Ascending aorta (tissue), 2 donors: ENCODE measurements at regions not wholly inside any gene's neighbourhood (a gene's known extent, or its start where the extent isn't known, plus 50 kb on each side); places are given as distances from the start of the nearest gene placed in this dataset.

Experiments used
- DNase-seq, 2 donors: peaks; one replicate each; pipeline ENCODE4 v3.0.0-alpha.2; 2019; ENCODE audit warnings: low spot score in 2 of 2
- H3K27ac ChIP-seq, 2 donors: fragments of 200-600 bp; sonication (generic); one replicate each; pipeline ENCODE4 v1.5.1; 2016 to 2017; ENCODE audit warnings: mild to moderate bottlenecking in 1 of 2
- H3K27me3 ChIP-seq: fragments of 200-600 bp; sonication (generic); one replicate; pipeline ENCODE4 v1.5.1; 2017
- H3K36me3 ChIP-seq, 2 donors: fragments of 200-600 bp; sonication (generic); one replicate each; pipeline ENCODE4 v1.5.1; 2016
- H3K4me1 ChIP-seq, 2 donors: fragments of 200-600 bp; sonication (generic); one replicate each; pipeline ENCODE4 v1.5.1; 2016 to 2017; ENCODE audit warnings: mild to moderate bottlenecking in 1 of 2
- H3K4me3 ChIP-seq, 2 donors: fragments of 200-600 bp; sonication (generic); one replicate each; pipeline ENCODE4 v1.5.1; 2016 to 2017; ENCODE audit warnings: mild to moderate bottlenecking in 1 of 2
- H3K9me3 ChIP-seq, 2 donors: fragments of 200-600 bp; sonication (generic); one replicate each; pipeline ENCODE4 v1.5.1; 2016
- CTCF ChIP-seq, 3 experiments: fragments of 200-600 bp in 2 of 3; fragments of 450-650 bp in 1 of 3; sonication (generic) in 2 of 3; IDR thresholded peaks; one replicate each; pipeline ENCODE4 v1.5.1; 2016 to 2019; ENCODE audit warnings: antibody characterized with exemption in 3 of 3, mild to moderate bottlenecking in 1 of 3, moderate library complexity in 1 of 3
- intact Hi-C: fragments of 100-400 bp; cut with DNase I; formaldehyde crosslinking; loops from one replicate; pipeline ENCODE4 v1.15.1; 2023

DNA sequence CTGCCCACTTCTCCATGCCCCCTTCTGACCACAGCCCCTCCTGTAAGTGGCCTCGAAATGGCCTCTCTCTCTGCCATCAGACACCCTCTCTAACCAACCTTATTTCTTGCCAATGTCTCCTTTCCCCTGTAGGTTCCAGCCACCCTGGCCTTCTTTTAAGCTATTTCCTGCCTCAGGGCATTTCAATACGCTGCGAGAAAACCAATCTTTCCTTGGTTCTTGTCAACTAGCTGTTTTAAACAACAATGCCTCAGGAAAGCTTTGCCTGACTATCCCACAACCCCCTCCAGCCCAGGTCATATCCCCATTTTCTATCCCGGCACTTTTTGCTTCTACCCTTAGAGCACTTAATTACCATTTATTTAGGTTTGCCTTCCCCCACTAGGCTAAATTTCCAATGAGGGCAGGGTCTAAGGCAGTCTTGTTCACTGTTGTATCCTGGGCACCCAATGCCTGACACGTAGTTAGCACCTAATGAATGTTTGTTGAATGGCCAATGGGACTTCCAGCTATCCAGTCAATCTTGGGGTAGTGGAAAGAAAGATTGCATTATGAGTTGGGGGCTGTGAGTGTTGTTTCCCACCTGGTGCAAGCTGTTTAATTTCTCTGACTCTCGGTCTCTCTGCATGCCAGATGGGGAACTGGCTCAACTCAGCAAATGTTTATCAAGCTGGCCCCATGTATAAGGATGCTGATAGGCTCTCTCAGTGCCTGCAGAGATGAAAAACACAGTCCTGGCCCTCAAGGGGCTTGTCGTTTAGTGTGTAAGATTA, 291.2 kb downstream of the SRBD1 start:
- H3K4me3 ChIP-seq = no peak overlapping the region
- no peaks in the 10 kb centered on the region for H3K4me1 ChIP-seq
- DNase-seq = no peak
- no peak overlapping the region for H3K27ac ChIP-seq
- intact Hi-C loops = no loop called here
- peaks cover 0 to 5% of the 10 kb centered on the region in 2 donors for H3K9me3 ChIP-seq
- TF ChIP-seq CTCF (IDR thresholded peaks at IDR 0.05) = no peak
- H3K36me3 ChIP-seq = no peaks in the 10 kb centered on the region
- no peaks in the 10 kb centered on the region for H3K27me3 ChIP-seq

DNA sequence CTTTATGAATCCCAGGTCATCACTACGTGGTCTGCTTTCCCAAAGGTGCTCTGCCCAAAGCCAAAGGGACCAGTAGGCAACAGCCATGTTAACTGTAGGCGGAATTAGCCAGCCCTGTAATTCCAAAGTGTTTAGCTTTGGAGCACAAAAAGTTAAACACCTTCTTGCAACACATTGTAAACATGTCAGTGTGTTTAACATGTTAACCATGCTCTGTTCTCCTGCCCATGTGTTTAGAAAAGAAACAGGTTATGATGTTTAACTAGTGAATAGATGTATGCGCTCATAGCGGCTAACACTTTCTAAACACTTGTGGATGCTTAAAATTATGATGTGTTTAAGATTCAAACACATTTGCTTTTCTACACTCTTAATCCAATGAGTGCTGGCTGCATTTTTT, 292.4 kb downstream of the SRBD1 start:
- Histone ChIP-seq H3K4me3 (no peak overlapping the region), H3K36me3 (no peaks in the 10 kb centered on the region), H3K27me3 (no peaks in the 10 kb centered on the region), H3K27ac (no peak overlapping the region), H3K9me3 (peaks cover 0 to 4% of the 10 kb centered on the region in 2 donors), H3K4me1 (no peaks in the 10 kb centered on the region)
- TF ChIP-seq CTCF (IDR thresholded peaks at IDR 0.05) = no peak
- intact Hi-C loops = no loop called here
- DNase-seq = no peak

GRCh38 chr2:45316576-45317338, 294.3 kb downstream of the SRBD1 start:
- no peaks in the 10 kb centered on the region for H3K9me3 ChIP-seq
- TF ChIP-seq CTCF (IDR thresholded peaks at IDR 0.05) = no peak
- intact Hi-C loops = no loop called here
- H3K36me3 ChIP-seq = no peaks in the 10 kb centered on the region
- DNase-seq = no peak
- H3K27ac ChIP-seq = no peak overlapping the region
- H3K4me1 ChIP-seq = no peaks in the 10 kb centered on the region
- H3K4me3 ChIP-seq = no peak overlapping the region
- no peaks in the 10 kb centered on the region for H3K27me3 ChIP-seq

GRCh38 chr2:45315861-45316260, 295.2 kb downstream of the SRBD1 start:
- DNase-seq = no peak
- intact Hi-C loops = no loop called here
- H3K9me3 ChIP-seq = no peaks in the 10 kb centered on the region
- no peaks in the 10 kb centered on the region for H3K36me3 ChIP-seq
- H3K4me3 ChIP-seq = no peak overlapping the region
- H3K27me3 ChIP-seq = no peaks in the 10 kb centered on the region
- H3K27ac ChIP-seq = no peak overlapping the region
- no peak for TF ChIP-seq CTCF (IDR thresholded peaks at IDR 0.05)
- no peaks in the 10 kb centered on the region for H3K4me1 ChIP-seq

GRCh38 chr2:45312275-45312674, 298.8 kb downstream of the SRBD1 start:
- no peak for TF ChIP-seq CTCF (IDR thresholded peaks at IDR 0.05)
- DNase-seq = no peak
- Histone ChIP-seq H3K27ac (no peak overlapping the region), H3K36me3 (no peaks in the 10 kb centered on the region), H3K9me3 (no peaks in the 10 kb centered on the region), H3K4me3 (no peak overlapping the region), H3K27me3 (no peaks in the 10 kb centered on the region), H3K4me1 (no peaks in the 10 kb centered on the region)
- intact Hi-C loops = no loop called here
